RWPE1 (cell line): ENCODE measurements at regions not wholly inside any gene's neighbourhood (a gene's known extent, or its start where the extent isn't known, plus 50 kb on each side); places are given as distances from the start of the nearest gene placed in this dataset.

ENCODE experiments used
- CTCF ChIA-PET: fragments of 350-600 bp; sonication (Branson Sonifier 250); formaldehyde crosslinking; extraction: SDS; loops from one replicate; lab custom pipeline; 2021; lab: Yijun Ruan, JAX
- POLR2A ChIA-PET: fragments of 400-600 bp; formaldehyde crosslinking; extraction: SDS; loops from one replicate; lab custom pipeline; 2020; ENCODE audit warnings: antibody characterized with exemption; ENCODE audit not compliant: low non-redundant PET; lab: Yijun Ruan, JAX
- DNase-seq: peaks from one replicate; pipeline ENCODE4 v3.0.0; 2012; ENCODE audit warnings: low spot score
- H3K27ac ChIP-seq: fragments of 450-650 bp; 2 replicates; pipeline ENCODE4 v1.5.1; 2017
- CTCF ChIP-seq: fragments of 450-650 bp; conservative IDR thresholded peaks from 2 replicates; pipeline ENCODE4 v1.5.1; 2017; ENCODE audit warnings: low read depth, mild to moderate bottlenecking

GRCh38 chr6:147137986-147138385, 66.2 kb upstream of the STXBP5 start:
- DNase-seq, result no peak
- CTCF ChIA-PET, result no interaction called here
- no peak for TF ChIP-seq CTCF
- no peak overlapping the region for H3K27ac ChIP-seq
- POLR2A ChIA-PET, result no interaction called here

- no peak for TF ChIP-seq CTCF
- ChIA-PET POLR2A (no interaction called here), CTCF (no interaction called here)
- H3K27ac ChIP-seq, result no peak overlapping the region
- no peak for DNase-seq
Observed at GRCh38 chr6:147138835-147139234, 65.4 kb upstream of the STXBP5 start.

GRCh38 chr6:147141711-147142308, 62.4 kb upstream of the STXBP5 start:
- CTCF ChIA-PET, result interaction anchor here (0.5 kb wide), 1 partner anchor 220 kb away, joined by 3 read pairs; no protein-coding TSS in a partner anchor

GRCh38 chr6:147142684-147143245, 61.5 kb upstream of the STXBP5 start:
- ChIA-PET POLR2A (no interaction called here), CTCF (no interaction called here)
- no peak for DNase-seq
- no peak for TF ChIP-seq CTCF
- H3K27ac ChIP-seq, result no peak overlapping the region

More at GRCh38 chr6:147141711-147142308, 62.4 kb upstream of the STXBP5 start:
- POLR2A ChIA-PET, result no interaction called here
- H3K27ac ChIP-seq, result no peak overlapping the region
- TF ChIP-seq CTCF, result no peak
- DNase-seq, result peak; percentile 15

GRCh38 chr6:147149092-147149491, 55.1 kb upstream of the STXBP5 start:
- CTCF ChIA-PET, result no interaction called here

GRCh38 chr6:147149826-147150225, 54.4 kb upstream of the STXBP5 start:
- ChIA-PET POLR2A (no interaction called here), CTCF (no interaction called here)
- H3K27ac ChIP-seq, result no peak overlapping the region
- no peak for DNase-seq
- no peak for TF ChIP-seq CTCF

More at GRCh38 chr6:147149092-147149491, 55.1 kb upstream of the STXBP5 start:
- no peak for DNase-seq
- no peak overlapping the region for H3K27ac ChIP-seq
- POLR2A ChIA-PET, result no interaction called here
- TF ChIP-seq CTCF, result no peak
